KOPT-K1 (cell line): ENCODE measurements at regions not wholly inside any gene's neighbourhood (a gene's known extent, or its start where the extent isn't known, plus 50 kb on each side); places are given as distances from the start of the nearest gene placed in this dataset.

ENCODE experiments used
- H3K27ac ChIP-seq: fragments of 200-600 bp; sonication (generic); 2 replicates; pipeline ENCODE4 v1.5.1; 2016; ENCODE audit warnings: antibody characterized with exemption, mild to moderate bottlenecking, low read depth, low read length; ENCODE audit not compliant: poor library complexity, severe bottlenecking
- H3K36me3 ChIP-seq: fragments of 200-600 bp; sonication (generic); 2 replicates; pipeline ENCODE4 v1.5.1; 2017; ENCODE audit warnings: antibody characterized with exemption, mild to moderate bottlenecking, low read length, moderate library complexity; ENCODE audit not compliant: insufficient read depth
- H3K9me3 ChIP-seq: fragments of 200-600 bp; sonication (generic); 2 replicates; pipeline ENCODE4 v1.5.1; 2017; ENCODE audit warnings: antibody characterized with exemption, low read length, mild to moderate bottlenecking; ENCODE audit not compliant: insufficient read depth, poor library complexity, severe bottlenecking

GRCh38 chrX:39899059-39899458 is 198.7 kb downstream of the BCOR start:
- Histone ChIP-seq H3K9me3 (no peaks in the 10 kb centered on the region), H3K27ac (no peak overlapping the region)

GRCh38 chrX:39899856-39900776 is 197.6 kb downstream of the BCOR start:
- Histone ChIP-seq H3K9me3 (no peaks in the 10 kb centered on the region), H3K27ac (no peak overlapping the region), H3K36me3 (no peaks in the 10 kb centered on the region)

More at GRCh38 chrX:39899059-39899458, 198.7 kb downstream of the BCOR start:
- H3K36me3 ChIP-seq: no peaks in the 10 kb centered on the region

- no peak overlapping the region for H3K27ac ChIP-seq
- no peaks in the 10 kb centered on the region for H3K9me3 ChIP-seq
- no peaks in the 10 kb centered on the region for H3K36me3 ChIP-seq
Observed at GRCh38 chrX:39900777-39901170, 197.0 kb downstream of the BCOR start.

- H3K9me3 ChIP-seq: no peaks in the 10 kb centered on the region
- no peaks in the 10 kb centered on the region for H3K36me3 ChIP-seq
- H3K27ac ChIP-seq: no peak overlapping the region
Observed at GRCh38 chrX:39903343-39903742, 194.4 kb downstream of the BCOR start.

GRCh38 chrX:39903937-39904336 is 193.8 kb downstream of the BCOR start:
- no peaks in the 10 kb centered on the region for H3K9me3 ChIP-seq
- H3K27ac ChIP-seq: no peak overlapping the region
- no peaks in the 10 kb centered on the region for H3K36me3 ChIP-seq

- Histone ChIP-seq H3K36me3 (no peaks in the 10 kb centered on the region), H3K27ac (no peak overlapping the region), H3K9me3 (no peaks in the 10 kb centered on the region)
Observed at GRCh38 chrX:39904816-39905537, 192.8 kb downstream of the BCOR start.

GRCh38 chrX:39905538-39905891 is 192.2 kb downstream of the BCOR start:
- no peak overlapping the region for H3K27ac ChIP-seq
- H3K36me3 ChIP-seq: no peaks in the 10 kb centered on the region
- no peaks in the 10 kb centered on the region for H3K9me3 ChIP-seq

- Histone ChIP-seq H3K36me3 (no peaks in the 10 kb centered on the region), H3K27ac (no peak overlapping the region), H3K9me3 (no peaks in the 10 kb centered on the region)
Observed at GRCh38 chrX:39905946-39906345, 191.8 kb downstream of the BCOR start.

GRCh38 chrX:39907964-39908661 is 189.6 kb downstream of the BCOR start:
- no peak overlapping the region for H3K27ac ChIP-seq
- H3K36me3 ChIP-seq: no peaks in the 10 kb centered on the region
- no peaks in the 10 kb centered on the region for H3K9me3 ChIP-seq

GRCh38 chrX:39909996-39910395 is 187.8 kb downstream of the BCOR start:
- Histone ChIP-seq H3K9me3 (no peaks in the 10 kb centered on the region), H3K36me3 (no peaks in the 10 kb centered on the region), H3K27ac (no peak overlapping the region)

- Histone ChIP-seq H3K9me3 (no peaks in the 10 kb centered on the region), H3K27ac (no peak overlapping the region), H3K36me3 (no peaks in the 10 kb centered on the region)
Observed at GRCh38 chrX:39910651-39911050, 187.1 kb downstream of the BCOR start.

- Histone ChIP-seq H3K9me3 (no peaks in the 10 kb centered on the region), H3K36me3 (no peaks in the 10 kb centered on the region), H3K27ac (no peak overlapping the region)
Observed at GRCh38 chrX:39911278-39911897, 186.4 kb downstream of the BCOR start.

- Histone ChIP-seq H3K36me3 (no peaks in the 10 kb centered on the region), H3K9me3 (no peaks in the 10 kb centered on the region), H3K27ac (no peak overlapping the region)
Observed at GRCh38 chrX:39912126-39912525, 185.6 kb downstream of the BCOR start.

GRCh38 chrX:39915081-39915480 is 182.7 kb downstream of the BCOR start:
- no peaks in the 10 kb centered on the region for H3K9me3 ChIP-seq

GRCh38 chrX:39915596-39915995 is 182.2 kb downstream of the BCOR start:
- no peaks in the 10 kb centered on the region for H3K36me3 ChIP-seq
- H3K9me3 ChIP-seq: no peaks in the 10 kb centered on the region
- H3K27ac ChIP-seq: no peak overlapping the region

More at GRCh38 chrX:39915081-39915480, 182.7 kb downstream of the BCOR start:
- H3K36me3 ChIP-seq: no peaks in the 10 kb centered on the region
- H3K27ac ChIP-seq: no peak overlapping the region
